BLaER1 treated with 17β-estradiol and CSF1 and Interleukin-3, amounts not matched to agents 10 nM and 100 nM (cell line): ENCODE measurements at regions not wholly inside any gene's neighbourhood (a gene's known extent, or its start where the extent isn't known, plus 50 kb on each side); places are given as distances from the start of the nearest gene placed in this dataset.

Source experiments
- H3K27ac ChIP-seq, 11 experiments: shearing (Covaris generic); formaldehyde crosslinking; 2 replicates each; pipeline ENCODE4 v1.8.1; 2022
- H3K27me3 ChIP-seq, 11 experiments: shearing (Covaris generic); formaldehyde crosslinking; 2 replicates each; pipeline ENCODE4 v1.8.1; 2022
- H3K36me3 ChIP-seq, 11 experiments: shearing (Covaris generic); formaldehyde crosslinking; 2 replicates each; pipeline ENCODE4 v1.8.1; 2022
- H3K4me1 ChIP-seq, 10 experiments: shearing (Covaris generic); formaldehyde crosslinking; 2 replicates each; pipeline ENCODE4 v1.8.1; 2022
- H3K4me2 ChIP-seq, 11 experiments: shearing (Covaris generic); formaldehyde crosslinking; 2 replicates each; pipeline ENCODE4 v1.8.1; 2022
- H3K4me3 ChIP-seq, 10 experiments: shearing (Covaris generic); formaldehyde crosslinking; 2 replicates each; pipeline ENCODE4 v1.8.1; 2022
- H3K9ac ChIP-seq, 11 experiments: shearing (Covaris generic); formaldehyde crosslinking; 2 replicates each; pipeline ENCODE4 v1.8.1; 2022
- H3K9me3 ChIP-seq, 11 experiments: shearing (Covaris generic); formaldehyde crosslinking; replicated peaks in 1 of 11; 2 replicates each; pipeline ENCODE4 v1.8.1; 2022
- H4K20me1 ChIP-seq, 11 experiments: shearing (Covaris generic); formaldehyde crosslinking; 2 replicates each; pipeline ENCODE4 v1.8.1; 2022
- Cebpa-rat ChIP-seq, 11 experiments: shearing (Covaris generic); IDR thresholded peaks; 2 replicates each; pipeline ENCODE4 v1.8.1; 2022

GRCh38 chr16:55212791-55213190, 111.2 kb upstream of the IRX6 start:
- Histone ChIP-seq H3K36me3 (no peaks in the 10 kb centered on the region), H3K9ac (no peak overlapping the region), H4K20me1 (no peaks in the 10 kb centered on the region), H3K4me3 (no peak overlapping the region), H3K4me1 (peaks cover 0 to 7% (median 0%) of the 10 kb centered on the region in 10 experiments; a peak in 1 of 20 replicates), H3K9me3 (no peaks in the 10 kb centered on the region), H3K4me2 (no peak overlapping the region), H3K27ac (no peak overlapping the region), H3K27me3 (no peaks in the 10 kb centered on the region)
- TF ChIP-seq Cebpa-rat (IDR thresholded peaks at IDR 0.05) = no peak

- no peak overlapping the region for H3K4me3 ChIP-seq
Measured at GRCh38 chr16:55214412-55214811, 109.6 kb upstream of the IRX6 start.

GRCh38 chr16:55214974-55215494, 109.0 kb upstream of the IRX6 start:
- Histone ChIP-seq H3K4me1 (peaks cover 0 to 7% (median 0%) of the 10 kb centered on the region in 10 experiments; a peak in 1 of 20 replicates), H3K27me3 (no peaks in the 10 kb centered on the region), H3K27ac (no peak overlapping the region), H3K4me2 (no peak overlapping the region), H3K9me3 (no peaks in the 10 kb centered on the region), H3K4me3 (no peak overlapping the region), H3K36me3 (no peaks in the 10 kb centered on the region), H3K9ac (no peak overlapping the region), H4K20me1 (no peaks in the 10 kb centered on the region)
- TF ChIP-seq Cebpa-rat (IDR thresholded peaks at IDR 0.05) = no peak

More at GRCh38 chr16:55214412-55214811, 109.6 kb upstream of the IRX6 start:
- H4K20me1 ChIP-seq = no peaks in the 10 kb centered on the region
- H3K4me2 ChIP-seq = no peak overlapping the region
- no peaks in the 10 kb centered on the region for H3K36me3 ChIP-seq
- H3K9ac ChIP-seq = no peak overlapping the region
- H3K27me3 ChIP-seq = no peaks in the 10 kb centered on the region
- no peak for TF ChIP-seq Cebpa-rat (IDR thresholded peaks at IDR 0.05)
- H3K27ac ChIP-seq = no peak overlapping the region
- peaks cover 0 to 7% (median 0%) of the 10 kb centered on the region in 10 experiments; a peak in 1 of 20 replicates for H3K4me1 ChIP-seq
- no peaks in the 10 kb centered on the region for H3K9me3 ChIP-seq

GRCh38 chr16:55217392-55217791, 106.6 kb upstream of the IRX6 start:
- Histone ChIP-seq H3K9ac (no peak overlapping the region), H3K36me3 (no peaks in the 10 kb centered on the region), H3K27me3 (no peaks in the 10 kb centered on the region), H3K4me2 (no peak overlapping the region), H3K4me1 (peaks cover 0 to 7% (median 0%) of the 10 kb centered on the region in 10 experiments; a peak in 1 of 20 replicates), H3K9me3 (no peaks in the 10 kb centered on the region), H3K4me3 (no peak overlapping the region), H3K27ac (no peak overlapping the region), H4K20me1 (no peaks in the 10 kb centered on the region)
- no peak for TF ChIP-seq Cebpa-rat (IDR thresholded peaks at IDR 0.05)

GRCh38 chr16:55221836-55222235, 102.2 kb upstream of the IRX6 start:
- H3K27ac ChIP-seq = no peak overlapping the region
- no peak for TF ChIP-seq Cebpa-rat (IDR thresholded peaks at IDR 0.05)
- no peaks in the 10 kb centered on the region for H3K27me3 ChIP-seq
- no peak overlapping the region for H3K4me2 ChIP-seq
- H4K20me1 ChIP-seq = no peaks in the 10 kb centered on the region
- H3K4me1 ChIP-seq = 0 out of 20 replicates have a peak, but pooled peaks cover 0 to 4% (median 0%) of the 10 kb centered on the region in 10 experiments
- H3K9ac ChIP-seq = no peak overlapping the region
- H3K9me3 ChIP-seq = peaks cover 6 to 30% (median 13%) of the 10 kb centered on the region in 11 experiments; a peak in 20 of 22 replicates
- H3K4me3 ChIP-seq = no peak overlapping the region
- H3K36me3 ChIP-seq = no peaks in the 10 kb centered on the region

GRCh38 chr16:55222486-55222885, 101.5 kb upstream of the IRX6 start:
- Histone ChIP-seq H3K4me3 (no peak overlapping the region), H3K9ac (no peak overlapping the region), H3K9me3 (peaks cover 6 to 30% (median 13%) of the 10 kb centered on the region in 11 experiments; a peak in 20 of 22 replicates), H3K36me3 (no peaks in the 10 kb centered on the region), H3K27ac (no peak overlapping the region), H3K4me1 (0 out of 20 replicates have a peak, but pooled peaks cover 0 to 4% (median 0%) of the 10 kb centered on the region in 10 experiments), H3K27me3 (no peaks in the 10 kb centered on the region), H3K4me2 (no peak overlapping the region), H4K20me1 (no peaks in the 10 kb centered on the region)
- no peak for TF ChIP-seq Cebpa-rat (IDR thresholded peaks at IDR 0.05)

GRCh38 chr16:55225972-55226542, 97.9 kb upstream of the IRX6 start:
- H4K20me1 ChIP-seq = no peaks in the 10 kb centered on the region
- no peak overlapping the region for H3K4me2 ChIP-seq
- 0 out of 20 replicates have a peak, but pooled peaks cover 0 to 4% (median 0%) of the 10 kb centered on the region in 10 experiments for H3K4me1 ChIP-seq
- peaks cover 6 to 36% (median 13%) of the 10 kb centered on the region in 11 experiments; a peak in 20 of 22 replicates for H3K9me3 ChIP-seq
- H3K27me3 ChIP-seq = no peaks in the 10 kb centered on the region
- H3K9ac ChIP-seq = no peak overlapping the region
- no peak overlapping the region for H3K4me3 ChIP-seq
- no peaks in the 10 kb centered on the region for H3K36me3 ChIP-seq
- TF ChIP-seq Cebpa-rat (IDR thresholded peaks at IDR 0.05) = no peak
- H3K27ac ChIP-seq = no peak overlapping the region

- Histone ChIP-seq H3K9me3 (0 out of 22 replicates have a peak, but pooled peaks cover 0 to 6% (median 0%) of the 10 kb centered on the region in 11 experiments), H3K27me3 (no peaks in the 10 kb centered on the region), H3K4me2 (no peak overlapping the region), H3K36me3 (no peaks in the 10 kb centered on the region), H3K4me1 (peaks cover 0 to 5% (median 0%) of the 10 kb centered on the region in 10 experiments; a peak in 1 of 20 replicates), H3K27ac (no peak overlapping the region), H4K20me1 (no peaks in the 10 kb centered on the region), H3K4me3 (no peak overlapping the region), H3K9ac (no peak overlapping the region)
- TF ChIP-seq Cebpa-rat (IDR thresholded peaks at IDR 0.05) = no peak
Measured at GRCh38 chr16:55232822-55233221, 91.2 kb upstream of the IRX6 start.

GRCh38 chr16:55233464-55233863, 90.5 kb upstream of the IRX6 start:
- H3K9ac ChIP-seq = no peak overlapping the region
- no peaks in the 10 kb centered on the region for H3K36me3 ChIP-seq
- no peak for TF ChIP-seq Cebpa-rat (IDR thresholded peaks at IDR 0.05)
- H3K4me2 ChIP-seq = no peak overlapping the region
- H3K27me3 ChIP-seq = no peaks in the 10 kb centered on the region
- peaks cover 0 to 5% (median 0%) of the 10 kb centered on the region in 10 experiments; a peak in 1 of 20 replicates for H3K4me1 ChIP-seq
- no peaks in the 10 kb centered on the region for H4K20me1 ChIP-seq
- no peak overlapping the region for H3K27ac ChIP-seq
- H3K4me3 ChIP-seq = no peak overlapping the region
- 0 out of 22 replicates have a peak, but pooled peaks cover 0 to 6% (median 0%) of the 10 kb centered on the region in 11 experiments for H3K9me3 ChIP-seq
